HepG2 (cell line): ENCODE measurements at regions not wholly inside any gene's neighbourhood (a gene's known extent, or its start where the extent isn't known, plus 50 kb on each side); places are given as distances from the start of the nearest gene placed in this dataset.

Experiments
- ATAC-seq: fragments of 200-7000 bp; cut with Tn5 transposase; 3 replicates; pipeline ENCODE4 v1.9.1; 2020; ENCODE audit warnings: mild to moderate bottlenecking, moderate library complexity
- BruUV-seq: library from RNA; stranded (reverse); fragments of 400-500 nt; replicated peaks from 2 replicates; lab custom pipeline; 2021; lab: Mats Ljungman, UMichigan
- CTCF ChIA-PET: fragments of 300-600 bp; formaldehyde crosslinking; extraction: SDS; loops from one replicate; lab custom pipeline; 2021; ENCODE audit warnings: low total read pairs, inconsistent platforms, low intra/inter-chr PET ratio; lab: Yijun Ruan, JAX
- POLR2A ChIA-PET: fragments of 350-600 bp; sonication (Branson Sonifier 250); formaldehyde crosslinking; loops from one replicate; lab custom pipeline; 2020; ENCODE audit warnings: antibody characterized with exemption, inconsistent platforms; lab: Yijun Ruan, JAX
- DNase-seq: peaks from one replicate; pipeline ENCODE4 v3.0.0-alpha.2; 2015; ENCODE audit warnings: low spot score
- FAIRE-seq: peaks from 3 replicates; lab custom pipeline; 2011; peaks lifted over from hg19 to GRCh38; lab: Jason Lieb, UNC
- H2AFZ ChIP-seq: one replicate; pipeline ENCODE4 v1.6.1; 2011; ENCODE audit warnings: low read length, inconsistent platforms
- H3K27ac ChIP-seq: fragments of 300-600 bp; 3 replicates; pipeline ENCODE4 v1.8.0; 2011; ENCODE audit warnings: mixed run types, mild to moderate bottlenecking, mixed read lengths, low read length, inconsistent platforms; ENCODE audit not compliant: insufficient read depth; ENCODE audit errors: extremely low read length
- H3K27me3 ChIP-seq, 2 experiments: fragments of 200-600 bp in 1 of 2; 2 replicates in 1 of 2; 3 replicates in 1 of 2; pipeline versions ENCODE4 v1.6.0 to v1.8.0; 2011; ENCODE audit warnings: low read length in 2 of 2, mild to moderate bottlenecking in 2 of 2, moderate library complexity in 2 of 2, inconsistent platforms in 1 of 2; ENCODE audit not compliant: insufficient read depth in 2 of 2, control insufficient read depth in 1 of 2
- H3K36me3 ChIP-seq, 2 experiments: fragments of 200-600 bp in 1 of 2; replicated peaks in 1 of 2; 2 replicates in 1 of 2; 3 replicates in 1 of 2; pipeline versions ENCODE4 v1.5.1 to v1.8.0; 2011; ENCODE audit warnings: low read length in 2 of 2, inconsistent platforms in 1 of 2; ENCODE audit not compliant: insufficient read depth in 2 of 2, control insufficient read depth in 1 of 2
- H3K4me1 ChIP-seq: 2 replicates; pipeline ENCODE4 v1.5.1; 2012; ENCODE audit warnings: low read length, inconsistent platforms; ENCODE audit not compliant: insufficient read depth
- H3K4me2 ChIP-seq: 2 replicates; pipeline ENCODE4 v1.6.0; 2011; ENCODE audit warnings: low read depth, low read length, inconsistent platforms
- H3K4me3 ChIP-seq, 3 experiments: fragments of 200-600 bp in 1 of 3; sonication (generic), shearing (Covaris generic) in 1 of 3; replicated peaks in 1 of 3; 2 replicates each; pipeline ENCODE4 v1.5.1; 2011 to 2016; ENCODE audit warnings: low read length in 3 of 3, inconsistent platforms in 2 of 3, low read depth in 2 of 3, mild to moderate bottlenecking in 2 of 3, control low read depth in 1 of 3, mixed read lengths in 1 of 3; ENCODE audit not compliant: insufficient read depth in 1 of 3
- H3K79me2 ChIP-seq: one replicate; pipeline ENCODE4 v1.6.1; 2011; ENCODE audit warnings: low read length, inconsistent platforms; ENCODE audit not compliant: insufficient read depth
- H3K9ac ChIP-seq: 2 replicates; pipeline ENCODE4 v1.6.0; 2011; ENCODE audit warnings: mild to moderate bottlenecking, low read depth, low read length, inconsistent platforms; ENCODE audit not compliant: insufficient read depth
- H3K9me3 ChIP-seq: 2 replicates; pipeline ENCODE4 v1.5.1; 2012; ENCODE audit warnings: mild to moderate bottlenecking, low read length
- H4K20me1 ChIP-seq: 2 replicates; pipeline ENCODE4 v1.6.0; 2011; ENCODE audit warnings: inconsistent platforms, mild to moderate bottlenecking, low read length, moderate library complexity; ENCODE audit not compliant: insufficient read depth
- ARHGAP35 ChIP-seq: sonication (generic); formaldehyde crosslinking; IDR thresholded peaks from 2 replicates; pipeline ENCODE4 v1.9.0; 2022; ENCODE audit warnings: mild to moderate bottlenecking, inconsistent platforms, moderate library complexity, missing genetic modification reagents, borderline replicate concordance
- ASH2L ChIP-seq: fragments of 300-600, 200-600 bp; sonication (generic); IDR thresholded peaks from 2 replicates; pipeline ENCODE4 v1.7.0; 2017; ENCODE audit warnings: low read depth, mild to moderate bottlenecking, moderate library complexity, mixed read lengths, low read length; ENCODE audit not compliant: insufficient read length
- ATF1 ChIP-seq: IDR thresholded peaks from 2 replicates; pipeline ENCODE4 v1.6.1; 2016; ENCODE audit warnings: mild to moderate bottlenecking, control low read depth
- DRAP1 ChIP-seq: IDR thresholded peaks from 2 replicates; pipeline ENCODE4 v1.6.1; 2016; ENCODE audit warnings: missing genetic modification reagents, missing compliant biosample characterization
- FOXK2 ChIP-seq: fragments of 450-650 bp; IDR thresholded peaks from 2 replicates; pipeline ENCODE4 v1.6.1; 2016
- FOXP1 ChIP-seq, 2 experiments: fragments of 450-650 bp in 1 of 2; IDR thresholded peaks; 2 replicates each; pipeline ENCODE4 v1.6.1; 2017 to 2018; ENCODE audit warnings: antibody characterized with exemption in 1 of 2
- HDAC6 ChIP-seq: fragments of 200-600 bp; sonication (generic); IDR thresholded peaks from 2 replicates; pipeline ENCODE4 v1.7.0; 2017; ENCODE audit warnings: mild to moderate bottlenecking, antibody characterized with exemption, low read length, low read depth
- KLF16 ChIP-seq, 2 experiments: sonication (generic) in 1 of 2; formaldehyde crosslinking in 1 of 2; IDR thresholded peaks; 2 replicates each; pipeline versions ENCODE4 v1.6.1 to v1.8.0; 2016 to 2023; ENCODE audit warnings: missing genetic modification reagents in 2 of 2, missing compliant biosample characterization in 1 of 2
- MEIS2 ChIP-seq: sonication (generic); formaldehyde crosslinking; IDR thresholded peaks from 2 replicates; pipeline ENCODE4 v1.9.0; 2021; ENCODE audit warnings: mild to moderate bottlenecking, missing genetic modification reagents
- NFYC ChIP-seq: IDR thresholded peaks from 2 replicates; pipeline ENCODE4 v1.6.1; 2016; ENCODE audit warnings: missing genetic modification reagents, missing compliant biosample characterization
- RAD21 ChIP-seq: fragments of 450-650 bp; formaldehyde crosslinking; IDR thresholded peaks from 2 replicates; pipeline ENCODE4 v1.5.0; 2020; ENCODE audit warnings: mild to moderate bottlenecking
- RBM39 ChIP-seq: fragments of 200-400 bp; formaldehyde crosslinking; IDR thresholded peaks from one replicate; pipeline ENCODE4 v1.6.1; 2018; ENCODE audit warnings: antibody characterized with exemption, mild to moderate bottlenecking, low read depth, low read length; ENCODE audit not compliant: poor library complexity, severe bottlenecking
- TEAD2 ChIP-seq: sonication (generic); formaldehyde crosslinking; IDR thresholded peaks from 2 replicates; pipeline ENCODE4 v1.9.0; 2021; ENCODE audit warnings: missing genetic modification reagents
- TEAD3 ChIP-seq: optimal IDR thresholded peaks from 2 replicates; pipeline ENCODE3; 2016; ENCODE audit warnings: borderline replicate concordance
- TIGD3 ChIP-seq: sonication (generic); formaldehyde crosslinking; IDR thresholded peaks from 2 replicates; pipeline ENCODE4 v1.5.1; 2020; ENCODE audit warnings: mild to moderate bottlenecking, missing genetic modification reagents, borderline replicate concordance
- ZNF615 ChIP-seq: sonication (generic); formaldehyde crosslinking; IDR thresholded peaks from 2 replicates; pipeline ENCODE4 v1.5.0; 2020; ENCODE audit warnings: mild to moderate bottlenecking, missing genetic modification reagents, borderline replicate concordance
- ZNF790 ChIP-seq: sonication (generic); formaldehyde crosslinking; IDR thresholded peaks from 2 replicates; pipeline ENCODE4 v1.8.0; 2022; ENCODE audit warnings: missing genetic modification reagents, mild to moderate bottlenecking, borderline replicate concordance
- ZNF883 ChIP-seq: sonication (generic); formaldehyde crosslinking; IDR thresholded peaks from 2 replicates; pipeline ENCODE4 v1.5.1; 2020; ENCODE audit warnings: mild to moderate bottlenecking, missing genetic modification reagents; ENCODE audit errors: not compliant biosample characterization
- WGBS: methylation state at CpG from one replicate; pipeline ENCODE4 v1.1.6; 2017; ENCODE audit warnings: low lambda C conversion rate; 5-methylcytosine and 5-hydroxymethylcytosine counted together
- in situ Hi-C: cut with HindIII; loops from 2 replicates; pipeline ENCODE4 v1.10.0; 2017; ENCODE audit warnings: low pct_unique_long_range_greater_than_20kb; ENCODE audit not compliant: extremely low pct_ligation_motif_present
- intact Hi-C: fragments of 100-400 bp; cut with micrococcal nuclease; formaldehyde crosslinking; loops from one replicate; pipeline ENCODE4 v1.10.0; 2022; ENCODE audit not compliant: unreplicated experiment
- TF ChIP-seq, protein P1 (sequence below): sonication (generic); formaldehyde crosslinking; IDR thresholded peaks from 2 replicates; pipeline ENCODE4 v1.5.1; 2020; ENCODE audit warnings: mild to moderate bottlenecking, missing genetic modification reagents, borderline replicate concordance

GRCh38 chr2:140173790-140174189 lies 1393.6 kb upstream of the NXPH2 start:
- in situ Hi-C loops = no loop called here
- Histone ChIP-seq H3K9ac (no peak overlapping the region), H3K27ac (no peak overlapping the region), H2AFZ (no peak overlapping the region), H3K4me3 (no peak overlapping the region), H3K4me1 (no peaks in the 10 kb centered on the region), H3K9me3 (no peaks in the 10 kb centered on the region), H3K36me3 (no peaks in the 10 kb centered on the region), H3K79me2 (no peaks in the 10 kb centered on the region), H4K20me1 (no peaks in the 10 kb centered on the region), H3K4me2 (no peak overlapping the region), H3K27me3 (no peaks in the 10 kb centered on the region)
- BruUV-seq = no TSS peak
- ATAC-seq (no peak), FAIRE-seq (no peak), DNase-seq (no peak)
- CTCF ChIA-PET = no interaction called here
- POLR2A ChIA-PET = no interaction called here
- WGBS = 4% methylated on average over 5 of the region's 5 CpGs
- TF ChIP-seq, protein P1, sequence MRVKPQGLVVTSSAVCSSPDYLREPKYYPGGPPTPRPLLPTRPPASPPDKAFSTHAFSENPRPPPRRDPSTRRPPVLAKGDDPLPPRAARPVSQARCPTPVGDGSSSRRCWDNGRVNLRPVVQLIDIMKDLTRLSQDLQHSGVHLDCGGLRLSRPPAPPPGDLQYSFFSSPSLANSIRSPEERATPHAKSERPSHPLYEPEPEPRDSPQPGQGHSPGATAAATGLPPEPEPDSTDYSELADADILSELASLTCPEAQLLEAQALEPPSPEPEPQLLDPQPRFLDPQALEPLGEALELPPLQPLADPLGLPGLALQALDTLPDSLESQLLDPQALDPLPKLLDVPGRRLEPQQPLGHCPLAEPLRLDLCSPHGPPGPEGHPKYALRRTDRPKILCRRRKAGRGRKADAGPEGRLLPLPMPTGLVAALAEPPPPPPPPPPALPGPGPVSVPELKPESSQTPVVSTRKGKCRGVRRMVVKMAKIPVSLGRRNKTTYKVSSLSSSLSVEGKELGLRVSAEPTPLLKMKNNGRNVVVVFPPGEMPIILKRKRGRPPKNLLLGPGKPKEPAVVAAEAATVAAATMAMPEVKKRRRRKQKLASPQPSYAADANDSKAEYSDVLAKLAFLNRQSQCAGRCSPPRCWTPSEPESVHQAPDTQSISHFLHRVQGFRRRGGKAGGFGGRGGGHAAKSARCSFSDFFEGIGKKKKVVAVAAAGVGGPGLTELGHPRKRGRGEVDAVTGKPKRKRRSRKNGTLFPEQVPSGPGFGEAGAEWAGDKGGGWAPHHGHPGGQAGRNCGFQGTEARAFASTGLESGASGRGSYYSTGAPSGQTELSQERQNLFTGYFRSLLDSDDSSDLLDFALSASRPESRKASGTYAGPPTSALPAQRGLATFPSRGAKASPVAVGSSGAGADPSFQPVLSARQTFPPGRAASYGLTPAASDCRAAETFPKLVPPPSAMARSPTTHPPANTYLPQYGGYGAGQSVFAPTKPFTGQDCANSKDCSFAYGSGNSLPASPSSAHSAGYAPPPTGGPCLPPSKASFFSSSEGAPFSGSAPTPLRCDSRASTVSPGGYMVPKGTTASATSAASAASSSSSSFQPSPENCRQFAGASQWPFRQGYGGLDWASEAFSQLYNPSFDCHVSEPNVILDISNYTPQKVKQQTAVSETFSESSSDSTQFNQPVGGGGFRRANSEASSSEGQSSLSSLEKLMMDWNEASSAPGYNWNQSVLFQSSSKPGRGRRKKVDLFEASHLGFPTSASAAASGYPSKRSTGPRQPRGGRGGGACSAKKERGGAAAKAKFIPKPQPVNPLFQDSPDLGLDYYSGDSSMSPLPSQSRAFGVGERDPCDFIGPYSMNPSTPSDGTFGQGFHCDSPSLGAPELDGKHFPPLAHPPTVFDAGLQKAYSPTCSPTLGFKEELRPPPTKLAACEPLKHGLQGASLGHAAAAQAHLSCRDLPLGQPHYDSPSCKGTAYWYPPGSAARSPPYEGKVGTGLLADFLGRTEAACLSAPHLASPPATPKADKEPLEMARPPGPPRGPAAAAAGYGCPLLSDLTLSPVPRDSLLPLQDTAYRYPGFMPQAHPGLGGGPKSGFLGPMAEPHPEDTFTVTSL = no peak
- no peak for TF ChIP-seq ASH2L
- TF ChIP-seq MEIS2 (CRISPR knock-in tag) = no peak
- TF ChIP-seq ZNF615 (CRISPR knock-in tag) = no peak
- no peak for TF ChIP-seq TIGD3 (CRISPR knock-in tag)
- no peak for TF ChIP-seq TEAD2 (CRISPR knock-in tag)
- TF ChIP-seq TEAD3 (CRISPR knock-in tag) = no peak
- TF ChIP-seq RAD21 = no peak
- TF ChIP-seq NFYC (CRISPR knock-in tag) = no peak
- no peak for TF ChIP-seq FOXK2
- TF ChIP-seq DRAP1 (CRISPR knock-in tag) = no peak
- TF ChIP-seq RBM39 = no peak
- TF ChIP-seq ATF1 (CRISPR knock-in tag) = no peak
- TF ChIP-seq ZNF790 = no peak
- TF ChIP-seq FOXP1 (IDR thresholded peaks at IDR 0.05) = no peak
- no peak for TF ChIP-seq FOXP1 (CRISPR knock-in tag; IDR thresholded peaks at IDR 0.05)
- no peak for TF ChIP-seq ZNF883
- TF ChIP-seq ARHGAP35 (CRISPR knock-in tag) = no peak
- no peak for TF ChIP-seq KLF16 (CRISPR knock-in tag; IDR thresholded peaks at IDR 0.05)
- TF ChIP-seq HDAC6 = no peak
- intact Hi-C loops = no loop called here
